GM23338 (cell line): ENCODE measurements at regions not wholly inside any gene's neighbourhood (a gene's known extent, or its start where the extent isn't known, plus 50 kb on each side); places are given as distances from the start of the nearest gene placed in this dataset.

ENCODE experiments used
- CTCF ChIP-seq, 2 experiments: fragments of 200-600 bp in 1 of 2; sonication (generic) in 1 of 2; conservative IDR thresholded peaks; 2 replicates each; pipeline versions ENCODE4 v1.5.1 to v1.6.1; 2016 to 2017; ENCODE audit warnings: antibody characterized with exemption in 2 of 2, low read depth in 2 of 2, mild to moderate bottlenecking in 2 of 2, moderate library complexity in 1 of 2
- EZH2 ChIP-seq: fragments of 200-600 bp; sonication (generic); IDR thresholded peaks from one replicate; pipeline ENCODE4 v1.8.0; 2017; ENCODE audit warnings: antibody characterized with exemption, mild to moderate bottlenecking, low read depth; ENCODE audit not compliant: unreplicated experiment

DNA sequence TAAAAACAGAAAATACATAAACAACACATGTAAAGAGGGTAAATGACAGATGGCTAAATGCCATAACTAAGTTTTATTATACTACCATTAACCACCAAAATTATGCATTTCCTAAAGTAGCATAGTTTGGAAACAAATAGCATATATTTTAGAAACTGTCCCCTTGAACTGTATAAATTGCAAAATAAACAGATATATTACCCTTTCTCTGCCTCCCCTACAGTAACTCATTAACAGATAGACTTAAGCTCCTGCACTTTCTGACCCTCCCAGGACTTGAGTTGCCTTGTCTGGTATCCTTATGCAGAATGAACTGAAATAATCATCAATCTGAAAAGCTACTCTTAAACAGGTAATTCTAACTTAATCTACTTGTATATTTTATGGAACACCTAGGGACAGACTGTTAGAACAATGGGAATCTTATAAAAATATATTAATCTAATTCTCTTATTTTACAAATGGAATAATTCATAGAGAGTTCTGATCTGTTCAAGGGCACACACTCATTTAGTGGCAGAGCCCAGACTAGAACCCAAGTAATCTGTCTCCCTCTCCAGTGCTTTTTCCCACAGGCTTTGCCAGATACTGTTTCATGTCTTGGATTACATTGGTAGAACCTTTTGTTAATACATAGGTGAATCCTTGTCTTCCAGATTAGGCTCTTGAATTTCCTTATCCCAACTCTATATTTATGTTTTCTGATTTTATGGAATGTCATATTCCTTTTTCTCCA lies 50.6 kb upstream of the LOC128125822 start:
- TF ChIP-seq CTCF (conservative IDR thresholded peaks at IDR 0.05; ENCODE audit: low read depth in 2 of 2) (no peak), EZH2 (no peak)
